H9 (cell line): ENCODE measurements at regions not wholly inside any gene's neighbourhood (a gene's known extent, or its start where the extent isn't known, plus 50 kb on each side); places are given as distances from the start of the nearest gene placed in this dataset.

Experiments
- DNase-seq: peaks from one replicate; pipeline ENCODE4 v3.0.0-alpha.2; 2017
- H2AFZ ChIP-seq: one replicate; pipeline ENCODE4 v1.6.1; 2013; ENCODE audit warnings: mild to moderate bottlenecking, low read length, control low read depth, moderate library complexity
- H2AK5ac ChIP-seq: 2 replicates; pipeline ENCODE4 v1.6.1; 2013; ENCODE audit warnings: low read length, control low read depth, mixed read lengths; ENCODE audit not compliant: insufficient read length
- H2BK120ac ChIP-seq: one replicate; pipeline ENCODE4 v1.6.1; 2013; ENCODE audit warnings: low read depth, mild to moderate bottlenecking, low read length, control low read depth, inconsistent platforms; ENCODE audit not compliant: poor library complexity, severe bottlenecking
- H2BK12ac ChIP-seq: 2 replicates; pipeline ENCODE4 v1.6.1; 2013; ENCODE audit warnings: low read length, control low read depth, mixed read lengths, low read depth; ENCODE audit not compliant: insufficient read length
- H2BK15ac ChIP-seq: 2 replicates; pipeline ENCODE4 v1.6.1; 2013; ENCODE audit warnings: low read depth, low read length, control low read depth
- H2BK20ac ChIP-seq: one replicate; pipeline ENCODE4 v1.6.1; 2013; ENCODE audit warnings: low read depth, mild to moderate bottlenecking, low read length, control low read depth, inconsistent platforms; ENCODE audit not compliant: poor library complexity, severe bottlenecking
- H2BK5ac ChIP-seq: 2 replicates; pipeline ENCODE4 v1.6.1; 2013; ENCODE audit warnings: low read length, control low read depth, mixed read lengths; ENCODE audit not compliant: insufficient read length
- H3K14ac ChIP-seq: 2 replicates; pipeline ENCODE4 v1.6.1; 2013; ENCODE audit warnings: low read length, control low read depth; ENCODE audit not compliant: insufficient read depth
- H3K18ac ChIP-seq: 2 replicates; pipeline ENCODE4 v1.6.1; 2013; ENCODE audit warnings: low read depth, mild to moderate bottlenecking, mixed read lengths, low read length, control low read depth; ENCODE audit not compliant: insufficient read length
- H3K23ac ChIP-seq: 2 replicates; pipeline ENCODE4 v1.6.1; 2013; ENCODE audit warnings: low read length, control low read depth, mixed read lengths, low read depth; ENCODE audit not compliant: insufficient read length
- H3K23me2 ChIP-seq: 2 replicates; pipeline ENCODE4 v1.6.1; 2013; ENCODE audit warnings: low read depth, mild to moderate bottlenecking, mixed read lengths, low read length, control low read depth; ENCODE audit not compliant: insufficient read length, poor library complexity, severe bottlenecking
- H3K27ac ChIP-seq: 2 replicates; pipeline ENCODE4 v1.5.1; 2013; ENCODE audit warnings: low read length, control low read depth, mixed read lengths, low read depth; ENCODE audit not compliant: insufficient read length
- H3K27me3 ChIP-seq: 2 replicates; pipeline ENCODE4 v1.6.1; 2013; ENCODE audit warnings: low read length, control low read depth, inconsistent platforms; ENCODE audit not compliant: insufficient read depth
- H3K4ac ChIP-seq: 2 replicates; pipeline ENCODE4 v1.6.1; 2013; ENCODE audit warnings: low read depth, mild to moderate bottlenecking, control low read depth, inconsistent platforms, low read length, moderate library complexity
- H3K4me1 ChIP-seq: 2 replicates; pipeline ENCODE4 v1.6.1; 2013; ENCODE audit warnings: low read length, control low read depth, inconsistent platforms; ENCODE audit not compliant: insufficient read depth
- H3K4me2 ChIP-seq: 2 replicates; pipeline ENCODE4 v1.6.1; 2013; ENCODE audit warnings: low read length, control low read depth, mixed read lengths; ENCODE audit not compliant: insufficient read length, insufficient read depth
- H3K56ac ChIP-seq: 2 replicates; pipeline ENCODE4 v1.6.1; 2013; ENCODE audit warnings: low read depth, mild to moderate bottlenecking, mixed read lengths, low read length, control low read depth; ENCODE audit not compliant: insufficient read length
- H3K79me1 ChIP-seq: 2 replicates; pipeline ENCODE4 v1.6.1; 2013; ENCODE audit warnings: low read depth, mild to moderate bottlenecking, moderate library complexity, low read length, control low read depth, inconsistent platforms; ENCODE audit not compliant: insufficient read depth, poor library complexity, severe bottlenecking
- H3K79me2 ChIP-seq: 2 replicates; pipeline ENCODE4 v1.6.1; 2013; ENCODE audit warnings: low read length, control low read depth, inconsistent platforms; ENCODE audit not compliant: insufficient read depth
- H3K9ac ChIP-seq: 2 replicates; pipeline ENCODE4 v1.6.1; 2013; ENCODE audit warnings: low read length, control low read depth, mixed read lengths; ENCODE audit not compliant: insufficient read length; ENCODE audit errors: extremely low read depth
- H3K9me3 ChIP-seq: one replicate; pipeline ENCODE4 v1.6.1; 2013; ENCODE audit warnings: low read depth, low read length, inconsistent platforms; ENCODE audit not compliant: control insufficient read depth
- H3T11ph ChIP-seq: one replicate; pipeline ENCODE4 v1.6.1; 2013; ENCODE audit warnings: mild to moderate bottlenecking, low read length, control low read depth, inconsistent platforms
- H4K20me1 ChIP-seq: one replicate; pipeline ENCODE4 v1.6.1; 2013; ENCODE audit not compliant: control insufficient read depth, insufficient read length, insufficient read depth
- H4K5ac ChIP-seq: 2 replicates; pipeline ENCODE4 v1.6.1; 2013; ENCODE audit warnings: low read depth, mild to moderate bottlenecking, mixed read lengths, low read length, control low read depth; ENCODE audit not compliant: insufficient read length
- H4K8ac ChIP-seq: replicated peaks from 2 replicates; pipeline ENCODE4 v1.6.1; 2013; ENCODE audit warnings: low read length, control low read depth, mixed read lengths, low read depth; ENCODE audit not compliant: insufficient read length
- H4K91ac ChIP-seq: 2 replicates; pipeline ENCODE4 v1.6.1; 2013; ENCODE audit warnings: low read depth, mild to moderate bottlenecking, moderate library complexity, mixed read lengths, low read length, control low read depth; ENCODE audit not compliant: insufficient read length
- H3K27ac Mint-ChIP-seq, 3 experiments: 2 replicates in 2 of 3; 3 replicates in 1 of 3; pipeline ENCODE4 v1.8.0; 2020 to 2021; ENCODE audit warnings: mixed read lengths in 3 of 3, mild to moderate bottlenecking in 1 of 3, moderate library complexity in 1 of 3
- H3K27me3 Mint-ChIP-seq: 2 replicates; pipeline ENCODE4 v1.8.0; 2021; ENCODE audit warnings: low read depth, mild to moderate bottlenecking, moderate library complexity, mixed read lengths
- H3K36me3 Mint-ChIP-seq, 3 experiments: 2 replicates in 2 of 3; 3 replicates in 1 of 3; pipeline ENCODE4 v1.8.0; 2020 to 2021; ENCODE audit warnings: low read depth in 3 of 3, mixed read lengths in 3 of 3; ENCODE audit not compliant: insufficient read depth in 1 of 3
- H3K4me1 Mint-ChIP-seq, 2 experiments: 2 replicates each; pipeline ENCODE4 v1.8.0; 2020; ENCODE audit warnings: mixed read lengths in 2 of 2
- H3K4me3 Mint-ChIP-seq, 2 experiments: 2 replicates in 1 of 2; 3 replicates in 1 of 2; pipeline ENCODE4 v1.8.0; 2020 to 2021; ENCODE audit warnings: mild to moderate bottlenecking in 2 of 2, mixed read lengths in 2 of 2, moderate library complexity in 1 of 2
- H3K9me3 Mint-ChIP-seq, 2 experiments: 2 replicates in 1 of 2; 3 replicates in 1 of 2; pipeline ENCODE4 v1.8.0; 2020; ENCODE audit warnings: mild to moderate bottlenecking in 2 of 2, mixed read lengths in 2 of 2, moderate library complexity in 1 of 2
- WGBS: extraction: QIAGEN DNeasy Blood & Tissue Kit; methylation state at CpG from one replicate; pipeline ENCODE4 v1.1.7; 2013; ENCODE audit warnings: missing lambda C conversion rate, low lambda C conversion rate, mixed read lengths; ENCODE audit not compliant: insufficient read length; ENCODE audit errors: extremely low coverage; 5-methylcytosine and 5-hydroxymethylcytosine counted together
- TF ChIP-seq, protein P1 (sequence below): fragments of 200-600 bp; sonication (generic); conservative IDR thresholded peaks from 3 replicates; pipeline ENCODE4 v1.8.0; 2021; ENCODE audit warnings: antibody characterized with exemption, mild to moderate bottlenecking

DNA sequence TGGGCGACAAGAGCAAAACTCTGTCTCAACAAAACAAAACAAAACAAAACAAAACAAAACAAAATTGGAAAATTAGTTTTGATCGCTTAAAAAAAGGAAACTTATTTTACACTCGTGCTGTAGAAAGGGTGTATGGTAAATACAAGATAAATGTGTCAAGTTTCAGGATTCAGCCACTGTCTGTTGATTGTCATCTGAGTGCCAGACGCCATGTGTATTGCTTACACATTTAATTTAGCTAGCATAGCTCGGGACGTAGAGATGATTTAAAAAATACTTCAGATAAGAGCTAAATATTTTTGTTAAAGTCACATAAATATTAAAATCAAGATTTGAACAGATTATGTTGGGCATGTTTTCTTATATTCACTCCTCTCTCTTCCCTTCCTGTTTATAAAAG is 568.1 kb upstream of the ZNF804A start:
- Histone ChIP-seq H2AFZ (no peak overlapping the region), H3K4me1 (no peaks in the 10 kb centered on the region), H4K91ac (no peak overlapping the region), H2BK15ac (no peak overlapping the region), H3K27ac (no peak overlapping the region), H3K9ac (no peak overlapping the region), H3K14ac (no peak overlapping the region), H3K4me2 (no peak overlapping the region), H2BK12ac (no peak overlapping the region), H4K5ac (no peak overlapping the region), H2BK5ac (no peak overlapping the region), H3K79me2 (no peaks in the 10 kb centered on the region; the same call in 1 of the 2 replicates), H3K9me3 (no peaks in the 10 kb centered on the region), H3K56ac (no peak overlapping the region), H3K23ac (no peak overlapping the region), H3K27me3 (no peaks in the 10 kb centered on the region), H3K18ac (no peak overlapping the region), H4K20me1 (no peaks in the 10 kb centered on the region), H2BK120ac (no peak overlapping the region), H4K8ac (no peak overlapping the region), H3K79me1 (no peaks in the 10 kb centered on the region), H3K23me2 (no peaks in the 10 kb centered on the region), H3T11ph (no peak overlapping the region), H2BK20ac (no peak overlapping the region), H3K4ac (no peak overlapping the region), H2AK5ac (no peak overlapping the region)
- TF ChIP-seq, protein P1, sequence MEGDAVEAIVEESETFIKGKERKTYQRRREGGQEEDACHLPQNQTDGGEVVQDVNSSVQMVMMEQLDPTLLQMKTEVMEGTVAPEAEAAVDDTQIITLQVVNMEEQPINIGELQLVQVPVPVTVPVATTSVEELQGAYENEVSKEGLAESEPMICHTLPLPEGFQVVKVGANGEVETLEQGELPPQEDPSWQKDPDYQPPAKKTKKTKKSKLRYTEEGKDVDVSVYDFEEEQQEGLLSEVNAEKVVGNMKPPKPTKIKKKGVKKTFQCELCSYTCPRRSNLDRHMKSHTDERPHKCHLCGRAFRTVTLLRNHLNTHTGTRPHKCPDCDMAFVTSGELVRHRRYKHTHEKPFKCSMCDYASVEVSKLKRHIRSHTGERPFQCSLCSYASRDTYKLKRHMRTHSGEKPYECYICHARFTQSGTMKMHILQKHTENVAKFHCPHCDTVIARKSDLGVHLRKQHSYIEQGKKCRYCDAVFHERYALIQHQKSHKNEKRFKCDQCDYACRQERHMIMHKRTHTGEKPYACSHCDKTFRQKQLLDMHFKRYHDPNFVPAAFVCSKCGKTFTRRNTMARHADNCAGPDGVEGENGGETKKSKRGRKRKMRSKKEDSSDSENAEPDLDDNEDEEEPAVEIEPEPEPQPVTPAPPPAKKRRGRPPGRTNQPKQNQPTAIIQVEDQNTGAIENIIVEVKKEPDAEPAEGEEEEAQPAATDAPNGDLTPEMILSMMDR: no peak
- Mint-ChIP-seq H3K27me3 (no peaks in the 10 kb centered on the region), H3K4me1 (peaks cover 8 to 26% of the 10 kb centered on the region in 2 experiments), H3K9me3 (no peaks in the 10 kb centered on the region), H3K27ac (no peak overlapping the region), H3K4me3 (no peak overlapping the region), H3K36me3 (no peaks in the 10 kb centered on the region)
- no CpG with 5 or more reads among the region's 6 CpGs for WGBS
- DNase-seq: no peak
